Large intestine (tissue), 3 donors: ENCODE measurements at regions not wholly inside any gene's neighbourhood (a gene's known extent, or its start where the extent isn't known, plus 50 kb on each side); places are given as distances from the start of the nearest gene placed in this dataset.

Experiments
- DNase-seq, 2 donors: peaks; one replicate each; pipeline versions ENCODE4 v3.0.0 to v3.0.0-alpha.2; 2013
- H3K27ac ChIP-seq: one replicate; pipeline ENCODE4 v1.5.1; 2013; ENCODE audit warnings: low read length
- H3K27me3 ChIP-seq: 2 replicates; pipeline ENCODE4 v1.6.1; 2013; ENCODE audit warnings: low read length; ENCODE audit not compliant: control insufficient read depth, insufficient read depth
- H3K36me3 ChIP-seq: 2 replicates; pipeline ENCODE4 v1.6.1; 2013; ENCODE audit warnings: low read length; ENCODE audit not compliant: control insufficient read depth, insufficient read depth
- H3K4me1 ChIP-seq: one replicate; pipeline ENCODE4 v1.6.1; 2013; ENCODE audit warnings: low read length; ENCODE audit not compliant: control insufficient read depth, insufficient read depth
- H3K4me3 ChIP-seq: one replicate; pipeline ENCODE4 v1.5.1; 2013; ENCODE audit warnings: low read length
- H3K9me3 ChIP-seq: one replicate; pipeline ENCODE4 v1.6.1; 2013; ENCODE audit warnings: mild to moderate bottlenecking, low read depth, low read length, moderate library complexity; ENCODE audit not compliant: control insufficient read depth
- WGBS: methylation state at CpG from one replicate; pipeline ENCODE4 v1.1.5; 2013; ENCODE audit warnings: low lambda C conversion rate; ENCODE audit not compliant: insufficient coverage; 5-methylcytosine and 5-hydroxymethylcytosine counted together

- WGBS: 86% methylated on average over 1 of the region's 2 CpGs
These were observed 1912.1 kb downstream of the STIM2 start for GRCh38 chr4:28772788-28773187.

GRCh38 chr4:28774344-28774743 lies 1913.7 kb downstream of the STIM2 start:
- H3K27me3 ChIP-seq: no peaks in the 10 kb centered on the region
- no peak for DNase-seq
- H3K4me1 ChIP-seq: no peaks in the 10 kb centered on the region
- H3K27ac ChIP-seq: no peak overlapping the region
- no peaks in the 10 kb centered on the region for H3K36me3 ChIP-seq
- WGBS: 29% methylated on average over 2 of the region's 2 CpGs
- H3K4me3 ChIP-seq: no peak overlapping the region
- no peaks in the 10 kb centered on the region for H3K9me3 ChIP-seq

More at GRCh38 chr4:28772788-28773187, 1912.1 kb downstream of the STIM2 start:
- Histone ChIP-seq H3K4me3 (no peak overlapping the region), H3K27ac (no peak overlapping the region), H3K36me3 (no peaks in the 10 kb centered on the region), H3K4me1 (no peaks in the 10 kb centered on the region), H3K9me3 (no peaks in the 10 kb centered on the region), H3K27me3 (no peaks in the 10 kb centered on the region)
- DNase-seq: no peak

GRCh38 chr4:28776004-28776403 lies 1915.4 kb downstream of the STIM2 start:
- 100% methylated on average over 1 of the region's 2 CpGs for WGBS
- H3K4me1 ChIP-seq: no peaks in the 10 kb centered on the region
- H3K36me3 ChIP-seq: no peaks in the 10 kb centered on the region
- H3K4me3 ChIP-seq: no peak overlapping the region
- no peak for DNase-seq
- H3K27me3 ChIP-seq: no peaks in the 10 kb centered on the region
- H3K27ac ChIP-seq: no peak overlapping the region
- no peaks in the 10 kb centered on the region for H3K9me3 ChIP-seq

- Histone ChIP-seq H3K9me3 (peaks cover 5% of the 10 kb centered on the region), H3K4me1 (no peaks in the 10 kb centered on the region), H3K27me3 (no peaks in the 10 kb centered on the region), H3K36me3 (no peaks in the 10 kb centered on the region), H3K4me3 (no peak overlapping the region), H3K27ac (no peak overlapping the region)
- no peak for DNase-seq
These were observed 1923.5 kb downstream of the STIM2 start for GRCh38 chr4:28784188-28784587.

- no peak overlapping the region for H3K4me3 ChIP-seq
- H3K27ac ChIP-seq: no peak overlapping the region
- no peaks in the 10 kb centered on the region for H3K4me1 ChIP-seq
- H3K9me3 ChIP-seq: peaks cover 5% of the 10 kb centered on the region
- 100% methylated on average over 1 of the region's 2 CpGs for WGBS
- no peak for DNase-seq
- H3K36me3 ChIP-seq: no peaks in the 10 kb centered on the region
- no peaks in the 10 kb centered on the region for H3K27me3 ChIP-seq
These were observed 1927.3 kb downstream of the STIM2 start for GRCh38 chr4:28787947-28788346.

- Histone ChIP-seq H3K36me3 (no peaks in the 10 kb centered on the region), H3K27me3 (no peaks in the 10 kb centered on the region), H3K4me1 (no peaks in the 10 kb centered on the region), H3K27ac (no peak overlapping the region), H3K4me3 (no peak overlapping the region), H3K9me3 (peaks cover 5% of the 10 kb centered on the region)
- 97% methylated on average over 4 of the region's 12 CpGs for WGBS
- no peak for DNase-seq
These were observed 1928.4 kb downstream of the STIM2 start for GRCh38 chr4:28788929-28789490.

DNA sequence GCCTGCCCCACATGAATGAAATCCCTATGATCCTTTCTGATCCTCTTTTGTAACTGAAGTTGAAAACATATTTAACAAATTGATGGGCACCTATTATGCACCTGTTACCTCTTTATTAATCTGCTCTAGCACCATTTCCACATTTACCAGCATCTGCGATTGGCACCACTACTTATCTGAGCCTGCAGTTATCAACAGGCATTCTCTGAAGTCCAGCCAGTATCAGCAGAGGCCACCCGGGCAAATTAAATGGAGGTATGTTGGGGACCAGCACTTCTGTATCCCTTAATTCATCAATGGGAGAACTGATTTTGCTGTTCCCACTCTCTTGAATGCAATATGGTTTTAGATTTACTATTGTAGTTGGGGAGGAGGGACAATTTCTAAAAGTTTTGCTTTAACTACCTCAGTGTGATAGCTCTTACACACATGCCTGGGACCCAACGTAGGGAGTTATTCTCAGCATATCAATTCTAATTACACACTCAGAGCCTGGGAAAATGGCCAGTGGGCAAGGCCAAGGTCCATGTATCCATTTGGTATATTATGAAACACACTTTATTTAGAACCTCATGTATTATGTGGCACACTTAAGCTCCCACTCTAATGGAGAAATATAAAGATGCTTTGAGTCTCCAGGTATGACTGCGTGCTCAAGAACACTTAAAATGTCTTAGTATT lies 1927.1 kb upstream of the PCDH7 start:
- peaks cover 5% of the 10 kb centered on the region for H3K9me3 ChIP-seq
- no CpG with 5 or more reads among the region's 4 CpGs for WGBS
- no peaks in the 10 kb centered on the region for H3K4me1 ChIP-seq
- no peak for DNase-seq
- no peak overlapping the region for H3K27ac ChIP-seq
- H3K4me3 ChIP-seq: no peak overlapping the region
- H3K36me3 ChIP-seq: no peaks in the 10 kb centered on the region
- no peaks in the 10 kb centered on the region for H3K27me3 ChIP-seq

DNA sequence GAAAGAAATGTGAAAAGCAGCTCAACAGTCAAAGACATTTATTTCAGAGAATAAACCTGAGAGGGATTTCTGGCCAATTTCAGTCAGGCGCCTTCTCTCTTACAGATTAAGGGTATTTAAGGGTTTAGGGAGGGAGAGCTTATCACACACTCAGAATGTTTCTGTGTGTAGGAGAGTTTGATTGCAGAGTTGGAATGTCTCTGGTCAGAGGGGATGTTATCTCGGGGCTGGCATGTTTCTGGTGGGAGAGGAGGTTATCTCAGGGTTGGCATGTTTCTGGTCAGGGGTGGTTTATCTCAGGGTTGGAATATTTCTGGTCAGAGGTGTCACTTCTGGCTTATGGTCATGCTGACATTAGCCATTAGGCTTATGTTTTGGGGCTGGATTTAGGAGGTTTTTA lies 1920.5 kb upstream of the PCDH7 start:
- no CpG with 5 or more reads among the region's 2 CpGs for WGBS
- H3K27me3 ChIP-seq: no peaks in the 10 kb centered on the region
- H3K27ac ChIP-seq: no peak overlapping the region
- DNase-seq: no peak
- H3K36me3 ChIP-seq: no peaks in the 10 kb centered on the region
- H3K4me3 ChIP-seq: no peak overlapping the region
- H3K4me1 ChIP-seq: no peaks in the 10 kb centered on the region
- H3K9me3 ChIP-seq: no peaks in the 10 kb centered on the region

DNA sequence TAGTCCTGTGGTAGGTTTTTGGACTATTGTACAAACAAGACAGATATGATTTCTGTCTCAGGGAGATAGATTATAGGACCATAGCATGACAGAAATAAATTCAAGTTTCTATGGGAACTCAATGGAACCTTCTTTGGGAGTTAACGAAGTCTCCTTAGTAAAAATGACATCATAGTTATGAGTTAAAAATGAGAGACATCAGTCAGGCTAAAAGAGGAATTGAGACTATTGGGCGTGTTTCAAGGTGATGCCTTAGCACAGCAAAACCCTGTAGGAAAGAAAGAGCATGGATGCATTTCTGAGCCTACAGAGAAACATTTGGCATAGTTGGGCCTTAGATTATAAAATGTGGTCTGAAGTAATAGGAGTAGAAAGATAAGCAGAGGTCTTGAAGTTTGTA lies 1909.1 kb upstream of the PCDH7 start:
- Histone ChIP-seq H3K36me3 (no peaks in the 10 kb centered on the region), H3K27ac (no peak overlapping the region), H3K4me3 (no peak overlapping the region), H3K4me1 (no peaks in the 10 kb centered on the region), H3K27me3 (no peaks in the 10 kb centered on the region), H3K9me3 (peaks cover 3% of the 10 kb centered on the region)
- 100% methylated on average over 1 of the region's 2 CpGs for WGBS
- no peak for DNase-seq

- no peak for DNase-seq
- H3K4me1 ChIP-seq: no peaks in the 10 kb centered on the region
- no peak overlapping the region for H3K27ac ChIP-seq
- H3K4me3 ChIP-seq: no peak overlapping the region
- no peaks in the 10 kb centered on the region for H3K36me3 ChIP-seq
- H3K27me3 ChIP-seq: no peaks in the 10 kb centered on the region
- H3K9me3 ChIP-seq: no peaks in the 10 kb centered on the region
These were observed 1898.0 kb upstream of the PCDH7 start for GRCh38 chr4:28822163-28822562.

DNA sequence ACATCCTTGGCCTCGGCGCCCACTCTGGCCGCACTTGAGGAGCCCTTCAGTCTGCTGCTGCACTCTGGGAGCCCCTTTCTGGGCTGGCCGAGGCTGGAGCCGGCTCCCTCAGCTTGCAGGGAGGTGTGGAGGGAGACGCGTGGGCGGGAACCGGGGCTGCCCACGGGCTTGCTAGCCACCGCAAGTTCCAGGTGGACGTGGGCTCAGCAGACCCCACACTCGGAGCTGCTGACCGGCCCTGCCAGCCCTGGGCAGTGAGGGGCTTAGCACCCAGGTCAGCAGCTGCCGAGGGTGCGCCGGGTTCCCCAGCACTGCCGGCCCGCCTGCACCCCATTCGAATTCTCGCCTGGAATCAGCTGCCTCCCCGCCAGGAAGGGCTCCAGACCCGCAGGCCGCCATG lies 1892.3 kb upstream of the PCDH7 start:
- Histone ChIP-seq H3K4me1 (no peaks in the 10 kb centered on the region), H3K36me3 (no peaks in the 10 kb centered on the region), H3K4me3 (no peak overlapping the region), H3K27me3 (no peaks in the 10 kb centered on the region), H3K27ac (no peak overlapping the region), H3K9me3 (peaks cover 8% of the 10 kb centered on the region)
- no CpG with 5 or more reads among the region's 24 CpGs for WGBS
- DNase-seq: no peak
